ENCODE measurements at regions not wholly inside any gene's neighbourhood (a gene's known extent, or its start where the extent isn't known, plus 50 kb on each side); places are given as distances from the start of the nearest gene placed in this dataset.
"Not testable (repeated sequence)": the region's sequence is repeated elsewhere in the genome, so short reads cannot be mapped to it uniquely, and the experiment has no call there.

DNA sequence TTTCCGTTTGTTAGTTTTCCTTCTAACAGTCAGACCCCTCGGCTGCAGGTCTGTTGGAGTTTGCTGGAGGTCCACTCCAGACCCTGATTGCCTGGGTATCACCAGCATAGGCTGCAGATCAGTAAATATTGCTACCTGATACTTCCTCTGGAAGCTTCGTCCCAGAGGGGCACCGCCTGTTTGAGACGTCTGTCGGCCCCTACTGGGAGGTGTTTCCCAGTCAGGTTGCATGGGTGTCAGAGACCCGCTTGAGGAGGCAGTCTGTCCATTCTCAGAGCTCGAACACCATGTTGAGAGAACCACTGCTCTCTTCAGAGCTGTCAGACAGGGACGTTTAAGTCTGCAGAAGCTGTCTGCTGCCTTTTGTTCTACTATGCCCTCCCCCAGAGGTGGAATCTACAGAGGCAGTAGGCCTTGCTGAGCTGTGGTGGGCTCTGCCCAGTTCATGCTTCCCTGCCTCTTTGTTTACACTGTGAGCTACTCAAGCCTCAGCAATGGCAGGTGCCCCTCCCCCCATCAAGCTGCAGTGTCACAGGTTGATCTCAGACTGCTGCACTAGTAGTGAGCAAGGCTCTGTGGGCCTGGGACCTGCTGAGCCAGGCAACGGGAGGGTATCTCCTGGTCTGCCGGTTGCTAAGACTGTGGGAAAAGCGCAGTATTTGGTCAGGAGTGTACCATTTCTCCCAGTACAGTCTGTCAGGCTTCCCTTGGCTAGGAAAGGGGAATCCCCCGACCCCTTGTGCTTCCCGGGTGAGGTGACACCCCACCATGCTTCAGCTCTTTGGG lies 74.4 kb upstream of the TOP3B start:
- not testable (repeated sequence) for DNase-seq (ENCODE audit: low spot score)

DNA sequence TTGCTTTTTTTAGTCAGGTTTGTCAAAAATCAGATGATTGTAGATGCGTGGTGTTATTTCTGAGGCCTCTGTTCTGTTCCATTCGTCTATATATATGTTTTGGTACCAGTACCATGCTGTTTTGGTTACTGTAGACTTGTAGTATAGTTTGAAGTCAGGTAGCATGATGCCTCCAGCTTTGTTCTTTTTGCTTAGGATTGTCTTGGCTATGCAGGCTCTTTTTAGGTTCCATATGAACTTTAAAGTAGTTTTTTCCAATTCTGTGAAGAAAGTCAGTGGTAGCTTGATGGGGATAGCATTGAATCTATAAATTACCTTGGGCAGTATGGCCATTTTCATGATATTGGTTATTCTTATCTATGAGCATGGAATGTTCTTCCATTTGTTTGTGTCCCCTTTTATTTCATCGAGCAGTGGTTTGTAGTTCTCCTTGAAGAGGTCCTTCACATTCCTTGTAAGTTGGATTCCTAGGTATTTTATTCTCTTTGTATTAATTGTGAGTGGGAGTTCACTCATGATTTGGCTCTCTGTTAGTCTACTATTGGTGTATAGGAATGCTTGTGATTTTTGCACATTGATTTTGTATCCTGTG lies 70.1 kb upstream of the TOP3B start:
- not testable (repeated sequence) for DNase-seq (ENCODE audit: low spot score)

DNA sequence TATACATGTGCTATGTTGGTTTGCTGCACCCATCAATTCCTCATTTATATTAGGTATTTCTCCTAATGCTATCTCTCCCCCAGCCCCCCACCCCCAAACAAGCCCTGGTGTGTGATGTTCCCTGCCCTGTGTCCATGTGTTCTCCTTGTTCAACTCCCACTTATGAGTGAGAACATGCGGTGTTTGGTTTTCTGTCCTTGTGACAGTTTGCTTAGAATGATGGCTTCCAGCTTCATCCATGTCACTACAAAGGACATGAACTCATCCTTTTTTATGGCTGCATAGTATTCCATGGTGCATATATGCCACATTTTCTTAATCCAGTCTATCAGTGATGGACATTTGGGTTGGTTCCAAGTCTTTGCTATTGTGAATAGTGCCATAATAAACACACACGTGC lies 68.4 kb upstream of the TOP3B start:
- not testable (repeated sequence) for DNase-seq (ENCODE audit: low spot score)

DNA sequence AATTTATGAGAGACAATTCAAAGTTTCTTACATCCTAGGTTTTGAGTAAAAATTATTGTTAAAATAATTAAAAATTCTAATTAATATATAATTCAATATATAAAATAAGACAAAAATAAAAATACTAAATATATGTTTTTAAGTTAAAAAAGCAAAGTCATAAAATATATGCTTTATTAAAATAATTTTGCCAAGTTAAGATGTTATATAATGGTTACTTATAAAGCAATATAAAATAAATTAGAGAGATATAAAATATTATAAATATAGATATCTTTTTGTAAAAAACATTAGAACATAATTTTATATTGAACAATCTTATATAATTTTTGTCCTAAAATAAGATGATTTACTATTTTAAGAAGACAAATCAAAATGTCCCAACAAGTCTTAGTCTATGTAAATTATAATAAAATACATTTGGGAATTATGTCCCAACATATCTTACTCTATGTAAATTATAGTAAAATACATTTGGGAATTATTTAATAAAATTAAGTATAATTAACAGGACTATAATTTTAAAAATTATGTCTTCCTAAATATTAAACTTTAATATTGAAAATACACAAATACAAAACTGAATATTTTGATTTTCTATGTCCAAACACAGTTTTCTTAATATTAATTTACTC lies 67.7 kb upstream of the TOP3B start:
- DNase-seq (ENCODE audit: low spot score): no peak

DNA sequence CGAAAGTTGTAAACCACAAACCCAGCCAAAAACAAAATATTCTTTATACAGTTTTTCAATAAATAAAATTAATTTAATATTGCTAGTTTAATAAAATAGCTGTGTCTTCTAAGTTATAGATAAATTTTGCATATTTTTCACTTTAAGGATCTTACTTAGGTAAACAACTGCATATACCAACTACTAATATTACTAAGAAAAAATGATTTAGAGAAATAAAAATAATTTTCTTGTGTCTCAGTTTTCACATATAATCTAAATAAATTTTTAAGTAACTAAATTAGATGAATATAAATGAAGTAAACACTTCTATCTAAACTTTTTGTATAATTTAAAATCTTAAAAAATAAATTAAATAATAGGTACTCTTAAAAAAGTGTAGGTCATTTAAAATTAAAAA lies 67.1 kb upstream of the TOP3B start:
- no peak for DNase-seq (ENCODE audit: low spot score)

DNA sequence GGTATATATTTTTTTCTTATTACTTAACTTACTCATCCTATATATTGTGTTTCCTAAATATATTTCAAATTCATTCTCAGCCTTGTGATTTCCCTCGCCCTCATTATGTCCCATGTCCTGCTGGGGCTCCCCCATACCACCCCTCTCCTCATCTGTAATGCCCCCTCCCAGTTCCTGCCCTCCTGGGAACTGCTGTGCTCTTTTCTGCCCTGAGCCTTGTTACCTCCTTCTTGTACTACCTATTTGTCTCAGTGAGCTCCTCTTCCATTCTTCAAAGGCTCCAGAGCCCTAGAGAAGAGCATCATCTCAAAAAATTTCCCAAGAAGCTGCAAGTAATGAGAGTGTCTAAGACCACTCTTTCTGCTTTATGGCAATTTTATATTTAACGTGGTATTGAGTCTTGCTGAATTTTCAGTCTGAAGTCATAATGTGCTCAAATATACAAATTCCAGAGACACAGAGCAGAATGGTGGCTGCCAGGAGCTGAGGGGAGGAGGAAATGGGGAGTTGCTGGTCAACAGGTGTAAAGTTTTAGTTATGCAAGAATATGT lies 66.5 kb upstream of the TOP3B start:
- no peak for DNase-seq (ENCODE audit: low spot score)

DNA sequence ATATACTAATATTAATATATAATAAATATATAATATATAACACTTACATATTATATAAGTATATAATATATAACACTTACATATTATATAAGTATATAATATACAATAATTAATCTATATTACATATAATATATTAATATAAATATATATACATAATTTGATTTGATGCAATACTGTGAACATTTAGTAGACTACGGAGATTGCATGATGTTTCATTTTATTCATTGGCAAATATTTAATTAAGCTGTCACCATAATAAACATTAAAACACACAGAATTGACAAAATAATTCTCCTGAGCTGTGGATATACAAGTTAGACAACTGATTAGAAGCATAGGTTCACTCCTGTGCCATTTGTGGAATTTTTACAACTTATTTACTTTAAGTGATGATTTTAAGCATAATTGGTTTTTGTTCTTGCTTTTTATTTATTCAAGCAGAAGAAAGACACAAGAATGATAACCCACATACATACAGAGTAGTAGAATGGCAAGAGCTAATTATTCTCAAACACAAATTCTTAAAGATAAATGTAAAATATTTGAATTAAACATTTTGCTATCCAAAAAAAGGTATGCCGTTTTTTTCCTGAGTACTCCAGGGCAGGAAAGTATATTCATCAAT lies 65.8 kb upstream of the TOP3B start:
- DNase-seq (ENCODE audit: low spot score): no peak

DNA sequence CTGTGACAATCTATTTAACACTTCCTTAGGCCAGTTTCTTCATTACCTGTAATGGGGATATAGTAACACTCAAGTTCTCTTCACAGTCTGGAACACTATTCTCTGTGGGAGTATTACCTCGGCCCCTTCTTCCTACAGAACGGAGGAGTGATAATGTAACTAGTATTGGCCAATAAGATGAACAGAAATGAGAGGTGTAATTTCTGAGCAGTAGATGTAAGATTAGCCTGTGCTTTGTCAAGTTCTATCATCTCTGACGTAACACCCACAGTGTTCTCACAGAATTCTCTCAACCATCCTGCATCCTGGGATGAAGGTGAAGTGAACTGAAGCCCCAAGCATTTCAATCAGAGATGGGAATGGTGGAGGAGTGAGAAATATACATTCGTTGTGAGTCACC lies 65.2 kb upstream of the TOP3B start:
- DNase-seq (ENCODE audit: low spot score): no peak

DNA sequence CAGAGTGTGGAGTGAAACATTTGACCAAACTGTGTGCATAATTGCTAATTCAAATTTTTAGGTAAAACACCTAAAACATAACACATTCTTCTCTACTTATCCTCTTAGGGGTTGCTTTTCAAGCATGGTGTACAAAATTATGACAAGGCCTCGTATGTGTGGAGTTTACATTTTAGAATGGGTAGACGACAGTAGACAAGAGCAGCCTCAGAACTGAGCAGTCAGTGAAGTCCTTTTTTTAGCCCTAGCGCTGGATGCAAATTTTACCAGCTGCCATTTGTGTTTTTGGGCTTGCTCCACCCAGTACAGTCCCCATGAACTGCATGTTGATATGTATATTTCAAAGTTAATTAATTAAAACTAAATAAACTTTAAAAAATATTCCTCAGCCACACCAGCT lies 64.7 kb upstream of the TOP3B start:
- DNase-seq (ENCODE audit: low spot score): no peak

DNA sequence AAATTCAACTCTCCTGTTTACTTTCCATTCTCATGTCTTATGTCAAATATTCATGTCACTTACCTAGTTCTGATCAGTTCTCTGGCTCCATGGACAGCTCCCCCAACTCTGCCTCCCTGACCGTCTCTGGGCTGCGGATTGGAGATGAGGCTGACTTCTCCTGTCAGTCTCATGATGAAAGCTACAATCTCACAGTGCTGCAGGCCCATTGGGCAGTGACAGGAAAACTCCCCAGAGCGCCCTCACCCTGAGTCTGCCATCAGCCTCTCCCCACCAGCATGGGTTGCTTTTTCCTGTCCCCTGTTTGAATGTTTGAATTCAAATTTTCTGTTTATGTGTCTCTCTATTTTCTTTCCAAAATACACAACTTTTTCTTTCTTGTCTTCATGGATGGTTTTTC lies 63.8 kb upstream of the TOP3B start:
- DNase-seq (ENCODE audit: low spot score): no peak

DNA sequence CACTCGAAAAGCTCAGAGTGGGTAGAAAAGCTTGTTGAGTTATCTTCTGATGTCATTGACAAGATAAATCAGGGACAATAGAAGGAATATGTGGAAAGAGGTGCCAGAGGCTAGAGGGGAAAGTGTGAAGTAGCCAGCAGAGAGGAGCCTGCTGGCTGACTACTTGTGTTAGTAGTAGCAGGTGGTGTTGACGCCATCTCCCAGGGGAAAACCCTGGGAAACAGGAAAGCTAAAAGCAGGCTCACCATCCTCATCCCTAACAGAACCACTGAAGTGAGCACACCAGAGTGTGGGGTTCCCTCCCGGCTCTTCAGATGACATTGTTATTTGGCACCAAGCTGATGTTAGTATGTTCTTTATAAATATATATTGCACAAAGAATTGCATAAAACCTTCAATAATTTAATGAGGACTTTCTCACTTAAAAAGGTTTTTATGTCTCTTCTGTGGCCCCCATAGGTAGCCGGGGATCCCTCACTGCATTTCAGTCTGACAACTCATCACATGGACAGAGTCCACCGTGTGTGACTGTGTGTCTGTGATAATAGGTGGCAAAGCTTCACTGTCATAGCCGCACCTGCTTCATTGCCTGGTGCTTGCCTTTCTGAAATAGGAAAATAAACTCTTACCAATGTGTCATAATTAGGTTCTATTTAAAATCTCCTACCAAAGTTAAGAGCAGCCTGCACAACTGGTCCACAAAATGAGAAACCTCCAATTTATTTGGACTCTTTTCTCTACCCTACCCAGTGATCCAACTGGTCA lies 63.2 kb upstream of the TOP3B start:
- DNase-seq (ENCODE audit: low spot score): no peak

DNA sequence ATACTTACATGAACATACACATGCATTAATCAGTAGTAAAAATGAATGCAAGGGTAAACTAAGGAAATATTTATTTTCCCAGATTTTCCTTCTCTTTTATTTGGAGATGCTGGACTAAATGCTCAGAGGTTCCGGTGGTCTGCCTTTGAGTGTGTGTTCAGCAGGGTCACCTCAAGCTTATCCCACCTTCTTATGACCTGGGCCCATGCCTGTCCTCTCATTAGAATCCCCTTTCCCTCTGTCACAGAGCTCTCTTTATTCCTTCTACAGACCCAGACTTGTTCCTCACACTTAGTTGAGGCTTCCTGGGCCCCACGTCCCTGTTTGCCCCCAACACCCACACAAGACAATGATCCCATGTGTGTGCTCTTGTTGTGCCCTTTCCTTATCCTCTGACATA lies 61.6 kb upstream of the TOP3B start:
- no peak for DNase-seq (ENCODE audit: low spot score)

DNA sequence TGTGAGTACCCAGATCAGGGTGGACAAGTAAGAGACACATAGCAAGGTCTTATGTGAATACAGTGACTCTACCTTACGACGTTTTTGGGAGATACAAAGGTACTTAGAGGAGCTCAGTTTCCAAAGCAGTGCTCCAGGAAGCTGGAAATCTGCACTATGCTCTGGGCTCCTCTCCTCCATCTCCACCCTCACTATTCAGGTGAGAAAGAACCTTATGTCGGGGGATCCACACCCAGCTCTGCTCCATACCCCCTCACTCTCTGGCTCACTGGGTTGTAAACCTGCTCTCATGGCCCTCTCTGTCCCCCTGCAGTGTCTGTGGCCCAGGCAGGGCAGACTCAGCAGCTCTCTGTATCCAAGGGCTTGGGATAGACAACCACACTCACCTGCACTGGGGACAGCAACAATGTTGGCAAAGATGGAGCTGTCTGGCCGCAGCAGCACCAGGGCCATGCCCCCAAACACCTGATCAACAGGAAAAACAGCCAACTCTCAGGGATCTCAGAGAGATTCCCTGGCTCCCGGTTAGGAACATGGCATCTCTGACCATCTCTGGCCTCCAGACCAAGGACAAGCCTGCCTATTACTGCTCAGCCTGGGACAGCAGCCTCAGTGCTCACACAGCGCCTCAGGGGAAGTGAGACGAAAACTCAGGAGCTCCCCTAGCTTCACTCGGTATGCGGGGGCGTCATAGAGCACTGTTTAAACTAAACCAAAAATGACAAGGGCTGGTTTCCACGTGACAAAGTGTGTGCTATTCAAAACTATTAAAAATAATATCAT lies 60.9 kb upstream of the TOP3B start:
- no peak for DNase-seq (ENCODE audit: low spot score)

DNA sequence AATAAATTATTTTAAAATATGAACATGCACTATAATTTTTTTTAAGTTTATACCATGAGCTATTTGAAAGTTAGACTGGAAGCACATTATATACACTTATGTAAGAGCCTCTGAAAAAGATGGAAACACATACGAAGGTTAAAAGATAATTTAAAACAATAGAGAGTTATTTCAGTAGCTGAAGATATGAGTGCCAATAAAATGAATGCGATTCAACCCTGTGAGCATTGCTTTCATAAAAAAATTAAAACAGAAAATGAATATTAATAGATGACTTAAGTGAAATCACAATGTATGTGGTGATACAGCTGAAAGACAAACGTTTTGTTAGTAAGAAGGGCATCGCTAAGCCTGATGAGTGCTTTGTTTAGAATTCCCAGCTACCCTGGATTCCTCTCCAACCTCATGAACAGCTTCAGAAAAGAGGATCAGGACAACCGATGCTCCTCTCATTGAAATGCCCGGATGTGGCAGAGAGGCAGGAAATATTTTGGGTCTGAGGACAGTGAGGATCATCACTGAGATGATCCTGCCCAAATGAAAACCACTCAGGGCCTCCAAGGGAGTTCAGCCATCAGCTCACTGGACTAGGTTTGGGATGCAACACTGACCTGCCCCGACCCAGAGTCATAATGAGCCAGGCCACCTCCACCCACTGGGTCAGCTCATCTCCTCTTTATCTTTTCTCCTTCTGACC lies 60.2 kb upstream of the TOP3B start:
- DNase-seq (ENCODE audit: low spot score): no peak

DNA sequence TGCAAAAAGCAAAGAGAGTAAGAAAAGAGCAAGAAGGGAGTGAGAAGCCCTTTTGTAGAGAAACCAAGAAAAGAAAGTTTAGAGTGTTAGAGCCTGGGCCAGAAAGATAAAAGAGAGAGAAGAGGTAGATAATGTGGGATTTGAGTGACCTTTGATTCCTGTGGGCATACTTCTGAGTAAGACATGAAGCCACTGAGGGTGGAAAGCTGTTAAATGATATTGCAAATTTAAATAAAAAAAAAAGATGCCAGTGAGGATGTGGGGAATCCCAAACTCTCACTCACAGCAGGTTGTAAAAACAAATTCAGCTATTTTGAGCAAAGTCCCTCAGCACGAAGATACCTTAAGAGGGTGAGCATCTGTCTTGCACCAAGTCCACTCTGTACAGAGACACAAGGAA lies 59.4 kb upstream of the TOP3B start:
- DNase-seq (ENCODE audit: low spot score): no peak

DNA sequence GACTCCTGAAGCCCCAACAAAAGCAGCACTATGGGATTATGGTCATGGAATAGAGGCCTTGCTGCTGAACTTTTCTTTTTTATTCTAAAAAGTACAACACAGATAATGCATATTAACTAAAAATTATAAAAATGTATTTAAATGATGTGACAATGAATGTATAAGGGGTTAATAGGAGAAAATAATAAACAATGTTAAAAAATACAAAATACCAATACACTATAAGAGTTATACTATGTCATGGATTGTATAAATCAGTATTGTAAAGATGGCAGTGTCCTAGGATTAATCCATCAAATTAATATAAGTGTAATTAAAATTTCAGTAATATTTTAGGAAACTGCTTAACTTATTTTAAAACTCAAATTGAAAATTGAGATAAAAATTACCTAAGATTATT lies 58.3 kb upstream of the TOP3B start:
- DNase-seq (ENCODE audit: low spot score): no peak

DNA sequence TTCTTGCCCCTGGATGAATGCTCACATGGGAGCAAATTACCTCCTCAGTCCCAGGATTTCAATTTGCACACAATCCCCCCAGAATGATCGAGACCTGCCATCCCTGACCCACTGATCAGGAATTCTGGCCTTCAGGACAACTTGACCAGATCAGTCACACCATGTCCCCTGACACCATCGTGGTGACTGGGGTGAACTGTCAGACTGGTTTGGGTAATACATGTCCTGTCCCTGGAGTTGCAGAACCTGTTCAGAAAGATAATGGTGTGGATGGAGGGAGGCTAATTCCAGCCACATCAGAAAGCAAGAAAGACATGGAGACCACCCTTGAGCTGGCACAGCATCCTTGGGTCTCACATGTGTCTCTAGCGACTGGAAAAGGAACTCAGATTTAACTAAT lies 57.9 kb upstream of the TOP3B start:
- DNase-seq (ENCODE audit: low spot score): no peak

DNA sequence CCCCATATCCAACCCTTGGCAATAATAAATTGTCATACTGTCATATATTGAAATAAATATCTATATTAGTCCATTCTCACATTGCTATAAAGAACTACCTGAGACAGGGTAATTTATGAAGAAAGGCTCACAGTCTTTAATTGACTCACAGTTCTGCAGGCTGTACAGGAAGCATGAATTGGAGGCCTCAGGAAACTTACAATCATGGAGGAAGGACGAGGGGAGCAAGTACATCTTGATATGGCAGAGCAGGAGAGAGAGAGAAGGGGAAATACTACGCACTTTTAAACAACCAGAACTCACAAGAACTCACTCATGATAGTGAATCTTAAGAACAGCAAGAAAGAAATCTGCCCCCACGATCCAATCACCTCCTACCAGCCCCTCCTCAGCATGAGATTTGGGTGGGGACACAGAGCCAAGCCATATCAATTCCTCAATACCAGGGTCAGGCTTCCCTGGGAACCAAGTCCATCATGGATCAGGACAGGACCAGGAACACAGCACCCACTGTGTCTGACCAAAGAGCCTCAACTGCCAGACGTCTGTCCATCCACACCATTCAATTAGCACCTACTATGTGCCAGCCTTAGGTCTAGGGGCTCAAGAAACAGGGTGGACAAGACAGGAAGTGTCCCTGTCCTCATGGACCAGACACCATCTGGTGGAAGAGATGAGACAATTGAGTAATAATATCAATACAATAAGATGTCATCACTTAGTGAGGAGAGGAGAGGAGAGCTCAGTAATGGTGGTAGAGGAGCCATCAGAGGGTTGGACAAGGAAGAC lies 56.9 kb upstream of the TOP3B start:
- no peak for DNase-seq (ENCODE audit: low spot score)

DNA sequence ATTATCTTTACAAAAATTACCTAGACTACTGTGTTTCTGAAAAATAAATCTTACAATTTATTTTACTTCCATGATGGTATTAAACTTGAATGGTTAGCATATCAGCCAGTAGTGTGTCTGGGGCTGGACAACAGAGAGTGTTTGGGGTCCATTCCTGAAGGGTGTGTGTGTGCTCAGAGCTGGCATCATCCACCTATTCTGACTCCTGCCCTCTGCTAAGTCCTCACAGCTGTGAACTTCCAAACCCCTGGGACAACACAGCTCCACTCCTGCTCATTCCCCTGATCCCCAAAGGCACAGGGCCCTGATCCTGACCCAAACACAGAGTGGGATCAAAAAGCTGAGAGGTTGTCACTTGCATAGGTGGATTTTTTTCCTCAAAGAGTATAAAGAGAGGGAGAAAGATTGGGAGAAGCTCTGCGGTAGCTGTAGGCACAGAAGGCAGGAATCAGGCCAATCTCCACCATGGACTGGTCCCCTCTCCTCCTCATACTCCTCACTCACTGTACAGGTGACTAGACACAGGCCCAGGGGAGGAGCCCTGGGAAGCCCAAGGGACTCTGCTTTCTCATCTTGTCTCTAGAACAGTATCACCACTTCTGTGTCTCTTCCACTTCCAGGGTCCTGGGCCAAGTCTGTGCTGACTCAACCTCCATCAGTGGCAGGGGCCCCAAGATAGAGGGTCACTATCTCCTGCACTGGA lies 55.7 kb upstream of the TOP3B start:
- DNase-seq (ENCODE audit: low spot score): no peak
